Keratinocyte (primary cell): ENCODE measurements at regions not wholly inside any gene's neighbourhood (a gene's known extent, or its start where the extent isn't known, plus 50 kb on each side); places are given as distances from the start of the nearest gene placed in this dataset.

Experiments used
- DNase-seq: peaks from one replicate; pipeline ENCODE4 v3.0.0-alpha.2; 2011; ENCODE audit warnings: low read depth, missing footprints, low spot score
- FAIRE-seq: peaks from 2 replicates; lab custom pipeline; 2011; peaks lifted over from hg19 to GRCh38; lab: Jason Lieb, UNC
- H2AFZ ChIP-seq: 2 replicates; pipeline ENCODE4 v1.6.0; 2012; ENCODE audit warnings: low read length, control low read depth, inconsistent platforms; ENCODE audit not compliant: control insufficient read depth
- H3K27ac ChIP-seq: 2 replicates; pipeline ENCODE4 v1.5.1; 2011; ENCODE audit warnings: low read length; ENCODE audit not compliant: control insufficient read depth, insufficient read depth
- H3K27me3 ChIP-seq: 3 replicates; pipeline ENCODE4 v1.6.0; 2011; ENCODE audit warnings: low read length; ENCODE audit not compliant: control insufficient read depth, insufficient read depth; ENCODE audit errors: extremely low read depth
- H3K36me3 ChIP-seq, 2 experiments: 2 replicates in 1 of 2; 3 replicates in 1 of 2; pipeline ENCODE4 v1.5.1; 2011; ENCODE audit warnings: low read length in 2 of 2, mild to moderate bottlenecking in 1 of 2; ENCODE audit not compliant: control insufficient read depth in 2 of 2, insufficient read depth in 2 of 2; ENCODE audit errors: extremely low read depth in 1 of 2
- H3K4me1 ChIP-seq: 3 replicates; pipeline ENCODE4 v1.5.1; 2011; ENCODE audit warnings: low read length; ENCODE audit not compliant: control insufficient read depth, insufficient read depth; ENCODE audit errors: extremely low read depth
- H3K4me2 ChIP-seq: 3 replicates; pipeline ENCODE4 v1.6.0; 2011; ENCODE audit warnings: low read depth, low read length; ENCODE audit not compliant: control insufficient read depth, insufficient read depth; ENCODE audit errors: extremely low read depth
- H3K4me3 ChIP-seq, 3 experiments: fragments of 200-600 bp in 1 of 3; sonication (generic) in 1 of 3; 2 replicates in 2 of 3; 3 replicates in 1 of 3; pipeline ENCODE4 v1.5.1; 2011 to 2016; ENCODE audit warnings: low read length in 3 of 3, mild to moderate bottlenecking in 3 of 3, control low read depth in 2 of 3, inconsistent platforms in 1 of 3, low read depth in 1 of 3, mixed read lengths in 1 of 3, mixed run types in 1 of 3, moderate library complexity in 1 of 3; ENCODE audit not compliant: control insufficient read depth in 2 of 3, insufficient read depth in 2 of 3; ENCODE audit errors: extremely low read depth in 1 of 3
- H3K79me2 ChIP-seq: 2 replicates; pipeline ENCODE4 v1.6.0; 2012; ENCODE audit warnings: low read length; ENCODE audit not compliant: control insufficient read depth, insufficient read depth
- H3K9ac ChIP-seq: 3 replicates; pipeline ENCODE4 v1.6.0; 2011; ENCODE audit warnings: low read length; ENCODE audit not compliant: control insufficient read depth, insufficient read depth; ENCODE audit errors: extremely low read depth
- H3K9me1 ChIP-seq: 3 replicates; pipeline ENCODE4 v1.6.0; 2011; ENCODE audit warnings: low read length; ENCODE audit not compliant: control insufficient read depth, insufficient read depth; ENCODE audit errors: extremely low read depth
- H3K9me3 ChIP-seq: 2 replicates; pipeline ENCODE4 v1.5.1; 2012; ENCODE audit warnings: low read depth, low read length; ENCODE audit not compliant: control insufficient read depth
- H4K20me1 ChIP-seq: 3 replicates; pipeline ENCODE4 v1.6.0; 2011; ENCODE audit warnings: low read length; ENCODE audit not compliant: control insufficient read depth, insufficient read depth; ENCODE audit errors: extremely low read depth
- CTCF ChIP-seq, 3 experiments: IDR thresholded peaks in 1 of 3; conservative IDR thresholded peaks in 1 of 3; optimal IDR thresholded peaks in 1 of 3; 2 replicates in 2 of 3; 3 replicates in 1 of 3; pipeline versions ENCODE3 to v1.5.1; 2011; ENCODE audit warnings: low read length in 3 of 3, mild to moderate bottlenecking in 3 of 3, moderate library complexity in 2 of 3, control low read depth in 1 of 3, inconsistent platforms in 1 of 3; ENCODE audit not compliant: insufficient read depth in 2 of 3; ENCODE audit errors: extremely low read depth in 1 of 3
- EZH2 ChIP-seq: IDR thresholded peaks from one replicate; pipeline ENCODE4 v1.6.1; 2012; ENCODE audit warnings: inconsistent platforms, mild to moderate bottlenecking, low read length, moderate library complexity
- dilution Hi-C: fragments of 300-500 bp; cut with MboI; formaldehyde crosslinking; loops from one replicate; pipeline ENCODE4 v1.7.0; 2020; ENCODE audit warnings: low sequenced_read_pairs; ENCODE audit not compliant: extremely low pct_ligation_motif_present

- dilution Hi-C loops = no loop called here
- Histone ChIP-seq H3K4me1 (no peaks in the 10 kb centered on the region), H2AFZ (no peak overlapping the region), H4K20me1 (no peaks in the 10 kb centered on the region), H3K27ac (no peak overlapping the region), H3K9me1 (no peaks in the 10 kb centered on the region), H3K9me3 (peaks cover 3% of the 10 kb centered on the region), H3K9ac (no peak overlapping the region), H3K27me3 (no peaks in the 10 kb centered on the region), H3K4me2 (no peak overlapping the region), H3K36me3 (no peaks in the 10 kb centered on the region), H3K79me2 (no peaks in the 10 kb centered on the region), H3K4me3 (no peak overlapping the region)
- DNase-seq (no peak), FAIRE-seq (no peak)
- TF ChIP-seq CTCF (optimal IDR thresholded peaks at IDR 0.05 in 1 of 3, IDR thresholded peaks at IDR 0.05 in 1 of 3, conservative IDR thresholded peaks at IDR 0.05 in 1 of 3; ENCODE audit: extremely low read depth in 1 of 3, insufficient read depth in 2 of 3, low read length in 3 of 3) = no peak
- no peak for TF ChIP-seq EZH2
Measured at GRCh38 chr19:28350673-28351072, 862.3 kb downstream of the UQCRFS1 start.

GRCh38 chr19:28350037-28350436, 862.9 kb downstream of the UQCRFS1 start:
- dilution Hi-C loops = no loop called here
- no peaks in the 10 kb centered on the region for H3K4me1 ChIP-seq
- TF ChIP-seq CTCF (optimal IDR thresholded peaks at IDR 0.05 in 1 of 3, IDR thresholded peaks at IDR 0.05 in 1 of 3, conservative IDR thresholded peaks at IDR 0.05 in 1 of 3; ENCODE audit: extremely low read depth in 1 of 3, insufficient read depth in 2 of 3, low read length in 3 of 3) = no peak
- no peak for TF ChIP-seq EZH2
- no peak overlapping the region for H2AFZ ChIP-seq
- H3K4me2 ChIP-seq = no peak overlapping the region
- H4K20me1 ChIP-seq = no peaks in the 10 kb centered on the region
- peaks cover 3% of the 10 kb centered on the region for H3K9me3 ChIP-seq
- H3K36me3 ChIP-seq = no peaks in the 10 kb centered on the region
- H3K4me3 ChIP-seq = no peak overlapping the region
- H3K9me1 ChIP-seq = no peaks in the 10 kb centered on the region
- no peak overlapping the region for H3K9ac ChIP-seq
- FAIRE-seq = no peak
- H3K27ac ChIP-seq = no peak overlapping the region
- no peaks in the 10 kb centered on the region for H3K79me2 ChIP-seq
- DNase-seq = no peak
- H3K27me3 ChIP-seq = no peaks in the 10 kb centered on the region
